ENCODE measurements at regions not wholly inside any gene's neighbourhood (a gene's known extent, or its start where the extent isn't known, plus 50 kb on each side); places are given as distances from the start of the nearest gene placed in this dataset.

- TF ChIP-seq RAD21 (IDR thresholded peaks at IDR 0.05; ENCODE audit: low read length) (no peak), MXI1 (IDR thresholded peaks at IDR 0.05; ENCODE audit: low read depth, low read length) (no peak)
Observed at GRCh38 chr3:64995857-64996551, 308.2 kb upstream of the ADAMTS9 start (continued).

- H3F3A ChIP-seq (replicated peaks; ENCODE audit: insufficient read depth) = no peaks in the 10 kb centered on the region
- no peak for DNase-seq
- 89% methylated on average over 6 of the region's 6 CpGs for WGBS (ENCODE audit: low lambda C conversion rate)
- H3K9me3 ChIP-seq = no peaks in the 10 kb centered on the region
- CTCF ChIA-PET = interaction anchor here (1.6 kb wide), 1 partner anchor 275 kb away, joined by 3 read pairs; no protein-coding TSS in a partner anchor
- H3K4me3 ChIP-seq (ENCODE audit: low read depth in 2 of 2, low read length in 1 of 2) = no peak overlapping the region
- H3K4me1 ChIP-seq (ENCODE audit: control insufficient read depth in 1 of 2, insufficient read depth in 2 of 2, low read depth in 1 of 2, low read length in 1 of 2) = peaks cover 0 to 10% of the 10 kb centered on the region in 2 experiments; a peak in 2 of 4 replicates
- no peaks in the 10 kb centered on the region for H4K20me1 ChIP-seq (ENCODE audit: insufficient read depth)
- no peak overlapping the region for H3K9ac ChIP-seq
- H3K4me2 ChIP-seq = no peak overlapping the region
- H3K27ac ChIP-seq (ENCODE audit: low read depth in 2 of 2, low read length in 1 of 2) = no peak overlapping the region
- no peaks in the 10 kb centered on the region for H3K27me3 ChIP-seq (ENCODE audit: insufficient read depth)
- TF ChIP-seq, protein P1, sequence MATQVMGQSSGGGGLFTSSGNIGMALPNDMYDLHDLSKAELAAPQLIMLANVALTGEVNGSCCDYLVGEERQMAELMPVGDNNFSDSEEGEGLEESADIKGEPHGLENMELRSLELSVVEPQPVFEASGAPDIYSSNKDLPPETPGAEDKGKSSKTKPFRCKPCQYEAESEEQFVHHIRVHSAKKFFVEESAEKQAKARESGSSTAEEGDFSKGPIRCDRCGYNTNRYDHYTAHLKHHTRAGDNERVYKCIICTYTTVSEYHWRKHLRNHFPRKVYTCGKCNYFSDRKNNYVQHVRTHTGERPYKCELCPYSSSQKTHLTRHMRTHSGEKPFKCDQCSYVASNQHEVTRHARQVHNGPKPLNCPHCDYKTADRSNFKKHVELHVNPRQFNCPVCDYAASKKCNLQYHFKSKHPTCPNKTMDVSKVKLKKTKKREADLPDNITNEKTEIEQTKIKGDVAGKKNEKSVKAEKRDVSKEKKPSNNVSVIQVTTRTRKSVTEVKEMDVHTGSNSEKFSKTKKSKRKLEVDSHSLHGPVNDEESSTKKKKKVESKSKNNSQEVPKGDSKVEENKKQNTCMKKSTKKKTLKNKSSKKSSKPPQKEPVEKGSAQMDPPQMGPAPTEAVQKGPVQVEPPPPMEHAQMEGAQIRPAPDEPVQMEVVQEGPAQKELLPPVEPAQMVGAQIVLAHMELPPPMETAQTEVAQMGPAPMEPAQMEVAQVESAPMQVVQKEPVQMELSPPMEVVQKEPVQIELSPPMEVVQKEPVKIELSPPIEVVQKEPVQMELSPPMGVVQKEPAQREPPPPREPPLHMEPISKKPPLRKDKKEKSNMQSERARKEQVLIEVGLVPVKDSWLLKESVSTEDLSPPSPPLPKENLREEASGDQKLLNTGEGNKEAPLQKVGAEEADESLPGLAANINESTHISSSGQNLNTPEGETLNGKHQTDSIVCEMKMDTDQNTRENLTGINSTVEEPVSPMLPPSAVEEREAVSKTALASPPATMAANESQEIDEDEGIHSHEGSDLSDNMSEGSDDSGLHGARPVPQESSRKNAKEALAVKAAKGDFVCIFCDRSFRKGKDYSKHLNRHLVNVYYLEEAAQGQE (IDR thresholded peaks at IDR 0.05; ENCODE audit: low read depth, low read length) = no peak
- TF ChIP-seq SIN3A (IDR thresholded peaks at IDR 0.05; ENCODE audit: borderline replicate concordance, low read depth, low read length) (no peak), TEAD4 (IDR thresholded peaks at IDR 0.05; ENCODE audit: borderline replicate concordance, insufficient read depth) (no peak), CTCF (IDR thresholded peaks at IDR 0.05) (no peak), CHD2 (IDR thresholded peaks at IDR 0.05; ENCODE audit: low read length, partially characterized antibody) (no peak), POLR2AphosphoS5 (IDR thresholded peaks at IDR 0.05; ENCODE audit: low read depth, low read length) (no peak), FOSL2 (IDR thresholded peaks at IDR 0.05; ENCODE audit: borderline replicate concordance, low read depth) (no peak), RFX5 (IDR thresholded peaks at IDR 0.05; ENCODE audit: low read length) (no peak), USF2 (IDR thresholded peaks at IDR 0.05; ENCODE audit: borderline replicate concordance, low read depth, low read length) (no peak), RXRA (IDR thresholded peaks at IDR 0.05; ENCODE audit: borderline replicate concordance, low read depth) (no peak), MEF2A (IDR thresholded peaks at IDR 0.05; ENCODE audit: borderline replicate concordance, low read depth) (no peak), MAX (IDR thresholded peaks at IDR 0.05; ENCODE audit: low read depth) (no peak), TAF1 (IDR thresholded peaks at IDR 0.05; ENCODE audit: borderline replicate concordance, low read depth, low read length) (no peak), ELF1 (IDR thresholded peaks at IDR 0.05) (no peak), GATA2 (CRISPR knock-in tag; IDR thresholded peaks at IDR 0.05) (no peak)
- TF ChIP-seq, protein P2, sequence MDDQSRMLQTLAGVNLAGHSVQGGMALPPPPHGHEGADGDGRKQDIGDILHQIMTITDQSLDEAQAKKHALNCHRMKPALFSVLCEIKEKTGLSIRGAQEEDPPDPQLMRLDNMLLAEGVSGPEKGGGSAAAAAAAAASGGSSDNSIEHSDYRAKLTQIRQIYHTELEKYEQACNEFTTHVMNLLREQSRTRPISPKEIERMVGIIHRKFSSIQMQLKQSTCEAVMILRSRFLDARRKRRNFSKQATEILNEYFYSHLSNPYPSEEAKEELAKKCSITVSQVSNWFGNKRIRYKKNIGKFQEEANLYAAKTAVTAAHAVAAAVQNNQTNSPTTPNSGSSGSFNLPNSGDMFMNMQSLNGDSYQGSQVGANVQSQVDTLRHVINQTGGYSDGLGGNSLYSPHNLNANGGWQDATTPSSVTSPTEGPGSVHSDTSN (IDR thresholded peaks at IDR 0.05) = no peak
- TF ChIP-seq, protein P3, sequence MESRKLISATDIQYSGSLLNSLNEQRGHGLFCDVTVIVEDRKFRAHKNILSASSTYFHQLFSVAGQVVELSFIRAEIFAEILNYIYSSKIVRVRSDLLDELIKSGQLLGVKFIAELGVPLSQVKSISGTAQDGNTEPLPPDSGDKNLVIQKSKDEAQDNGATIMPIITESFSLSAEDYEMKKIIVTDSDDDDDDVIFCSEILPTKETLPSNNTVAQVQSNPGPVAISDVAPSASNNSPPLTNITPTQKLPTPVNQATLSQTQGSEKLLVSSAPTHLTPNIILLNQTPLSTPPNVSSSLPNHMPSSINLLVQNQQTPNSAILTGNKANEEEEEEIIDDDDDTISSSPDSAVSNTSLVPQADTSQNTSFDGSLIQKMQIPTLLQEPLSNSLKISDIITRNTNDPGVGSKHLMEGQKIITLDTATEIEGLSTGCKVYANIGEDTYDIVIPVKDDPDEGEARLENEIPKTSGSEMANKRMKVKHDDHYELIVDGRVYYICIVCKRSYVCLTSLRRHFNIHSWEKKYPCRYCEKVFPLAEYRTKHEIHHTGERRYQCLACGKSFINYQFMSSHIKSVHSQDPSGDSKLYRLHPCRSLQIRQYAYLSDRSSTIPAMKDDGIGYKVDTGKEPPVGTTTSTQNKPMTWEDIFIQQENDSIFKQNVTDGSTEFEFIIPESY (IDR thresholded peaks at IDR 0.05; ENCODE audit: borderline replicate concordance, low read depth) = no peak
- TF ChIP-seq, protein P4, sequence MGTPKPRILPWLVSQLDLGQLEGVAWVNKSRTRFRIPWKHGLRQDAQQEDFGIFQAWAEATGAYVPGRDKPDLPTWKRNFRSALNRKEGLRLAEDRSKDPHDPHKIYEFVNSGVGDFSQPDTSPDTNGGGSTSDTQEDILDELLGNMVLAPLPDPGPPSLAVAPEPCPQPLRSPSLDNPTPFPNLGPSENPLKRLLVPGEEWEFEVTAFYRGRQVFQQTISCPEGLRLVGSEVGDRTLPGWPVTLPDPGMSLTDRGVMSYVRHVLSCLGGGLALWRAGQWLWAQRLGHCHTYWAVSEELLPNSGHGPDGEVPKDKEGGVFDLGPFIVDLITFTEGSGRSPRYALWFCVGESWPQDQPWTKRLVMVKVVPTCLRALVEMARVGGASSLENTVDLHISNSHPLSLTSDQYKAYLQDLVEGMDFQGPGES (IDR thresholded peaks at IDR 0.05; ENCODE audit: low read depth, low read length) = no peak
- H3K36me3 ChIP-seq (replicated peaks in 1 of 2; ENCODE audit: control insufficient read depth in 1 of 2, insufficient read depth in 2 of 2, low read length in 1 of 2) = no peaks in the 10 kb centered on the region
- POLR2A ChIA-PET = no interaction called here
- H3K79me2 ChIP-seq (ENCODE audit: insufficient read depth) = no peaks in the 10 kb centered on the region
- H3K9me2 ChIP-seq = no peaks in the 10 kb centered on the region
- H2AFZ ChIP-seq (ENCODE audit: low read depth) = no peak overlapping the region
Observed at GRCh38 chr3:64993781-64994180, 306.0 kb upstream of the ADAMTS9 start.
